Kidney tubule cell (primary cell): ENCODE measurements at regions not wholly inside any gene's neighbourhood (a gene's known extent, or its start where the extent isn't known, plus 50 kb on each side); places are given as distances from the start of the nearest gene placed in this dataset.
A peak's percentile ranks its signal among the peaks of the same experiment; 100 is the strongest.
"Not testable (repeated sequence)": the region's sequence is repeated elsewhere in the genome, so short reads cannot be mapped to it uniquely, and the experiment has no call there.

ENCODE experiments used
- DNase-seq: peaks from one replicate; pipeline ENCODE4 v3.0.0-alpha.2; 2018; ENCODE audit warnings: low spot score

DNA sequence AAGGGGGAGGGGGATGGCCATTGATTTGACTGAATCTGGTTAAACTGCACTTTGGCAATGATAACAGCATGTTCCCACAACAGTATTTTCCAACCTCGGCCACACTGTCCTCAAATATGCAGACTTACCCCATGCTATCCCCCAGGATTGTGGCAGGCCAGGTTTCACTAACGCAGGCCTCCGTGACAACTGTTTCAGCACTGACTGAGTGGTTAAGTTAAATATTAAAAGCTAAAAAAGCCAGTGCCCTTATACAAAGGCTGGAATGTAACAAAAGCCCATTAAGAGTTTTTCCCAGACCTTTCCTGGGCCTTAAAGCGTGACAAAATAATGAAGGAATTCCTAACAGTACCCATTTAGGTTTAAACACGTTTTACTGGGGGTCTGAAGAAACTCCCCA, 202.9 kb downstream of the USP25 start:
- peak; percentile 88 for DNase-seq

DNA sequence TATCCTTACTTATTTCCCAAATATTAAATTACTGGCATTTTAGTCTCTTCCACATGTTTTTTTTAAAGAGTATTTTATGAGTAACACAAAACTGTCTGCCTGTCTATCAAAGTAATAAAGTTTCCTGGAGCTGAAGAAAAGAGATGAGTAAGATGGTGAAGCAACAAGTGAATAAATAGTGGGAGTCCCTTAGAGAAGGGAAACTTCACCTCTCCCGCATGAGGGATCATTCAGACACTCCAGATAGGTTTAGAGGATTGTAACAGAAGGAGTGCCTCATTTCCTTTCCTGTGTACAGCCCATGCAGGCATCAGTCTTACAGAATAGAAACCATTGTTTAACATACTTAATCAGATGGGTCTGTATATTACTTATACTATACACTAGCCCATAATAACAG, 205.7 kb downstream of the USP25 start:
- peak; percentile 57 for DNase-seq

- DNase-seq: peak; percentile 63
Measured at GRCh38 chr21:15943009-15943666, 213.4 kb downstream of the USP25 start.

GRCh38 chr21:15947677-15948076, 217.9 kb downstream of the USP25 start:
- DNase-seq: no peak

DNA sequence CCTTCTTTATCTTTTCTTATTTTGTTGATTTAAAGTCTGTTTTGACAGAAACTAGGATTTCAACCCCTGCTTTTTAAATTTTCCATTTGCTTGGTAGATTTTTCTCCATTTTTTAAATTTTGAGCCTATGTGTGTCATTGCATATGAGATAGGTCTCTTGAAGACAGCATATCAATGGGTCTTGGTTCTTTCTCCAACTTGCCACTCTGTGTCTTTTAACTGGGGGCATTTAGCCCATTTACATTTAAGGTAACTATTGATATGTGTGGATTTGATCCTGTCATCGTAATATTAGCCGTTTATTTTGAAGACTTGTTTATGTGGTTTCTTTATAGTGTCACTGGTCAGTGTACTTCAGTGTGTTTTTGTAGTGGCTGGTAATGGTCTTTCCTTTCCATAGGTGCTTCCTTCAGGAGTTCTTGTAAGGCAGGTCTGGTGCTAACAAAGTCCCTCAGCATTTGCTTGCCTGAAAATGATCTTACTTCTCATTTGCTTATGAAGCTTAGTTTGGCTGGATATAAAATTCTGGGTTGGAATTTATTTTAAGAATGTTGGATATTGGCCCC, 223.9 kb downstream of the USP25 start:
- no peak for DNase-seq

DNA sequence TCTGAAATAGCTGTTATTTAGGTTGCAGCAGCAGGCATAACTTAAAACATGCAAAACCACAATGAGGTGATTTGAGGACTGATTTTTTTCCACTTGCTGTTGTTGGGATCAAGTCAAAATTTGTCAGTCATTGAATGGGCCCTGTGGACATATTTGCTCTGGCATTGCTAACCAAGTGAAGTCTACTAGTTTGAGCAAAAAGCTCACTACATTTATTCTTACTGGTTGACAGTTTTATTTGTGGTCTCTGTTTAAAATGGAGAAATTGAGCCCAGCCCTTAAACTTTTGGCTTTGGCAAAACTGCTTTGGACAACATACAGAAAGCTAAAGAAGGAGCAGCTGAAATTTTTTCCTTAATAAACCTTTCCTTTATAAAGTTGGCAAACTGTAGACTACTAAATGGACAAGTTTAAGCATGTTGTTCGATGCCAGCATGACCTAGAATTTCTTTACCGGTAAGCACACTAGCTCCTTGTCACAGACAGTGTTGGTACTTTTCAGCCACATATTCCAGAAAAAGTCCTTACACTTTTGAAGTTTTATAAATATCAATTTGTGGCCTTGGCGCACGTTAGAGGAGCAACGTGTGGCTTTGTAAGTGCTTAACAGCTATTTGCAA, 234.6 kb downstream of the USP25 start:
- no peak for DNase-seq

- DNase-seq: no peak
Measured at GRCh38 chr21:15966231-15966630, 236.4 kb downstream of the USP25 start.

GRCh38 chr21:15966651-15967050, 236.9 kb downstream of the USP25 start:
- DNase-seq: no peak

DNA sequence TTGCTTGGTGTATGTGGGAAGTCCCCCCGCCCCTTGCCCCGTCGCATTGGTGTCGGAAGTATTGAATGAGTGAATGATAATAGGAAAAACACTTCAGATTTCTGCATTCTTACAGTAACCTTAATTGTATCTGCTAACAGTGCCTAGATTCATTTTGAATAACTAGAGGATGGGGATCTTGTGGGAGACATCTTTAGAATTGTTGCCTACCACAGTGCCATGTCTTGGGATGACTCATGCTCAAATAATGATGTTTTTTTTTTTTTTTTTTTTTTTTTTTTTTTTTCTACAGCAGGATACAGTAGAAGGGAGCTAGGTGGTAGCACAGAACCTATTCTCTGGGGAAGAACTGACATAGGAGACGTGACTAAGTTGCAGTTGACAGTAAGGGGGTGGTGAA, 237.9 kb downstream of the USP25 start:
- peak; percentile 71 for DNase-seq

DNA sequence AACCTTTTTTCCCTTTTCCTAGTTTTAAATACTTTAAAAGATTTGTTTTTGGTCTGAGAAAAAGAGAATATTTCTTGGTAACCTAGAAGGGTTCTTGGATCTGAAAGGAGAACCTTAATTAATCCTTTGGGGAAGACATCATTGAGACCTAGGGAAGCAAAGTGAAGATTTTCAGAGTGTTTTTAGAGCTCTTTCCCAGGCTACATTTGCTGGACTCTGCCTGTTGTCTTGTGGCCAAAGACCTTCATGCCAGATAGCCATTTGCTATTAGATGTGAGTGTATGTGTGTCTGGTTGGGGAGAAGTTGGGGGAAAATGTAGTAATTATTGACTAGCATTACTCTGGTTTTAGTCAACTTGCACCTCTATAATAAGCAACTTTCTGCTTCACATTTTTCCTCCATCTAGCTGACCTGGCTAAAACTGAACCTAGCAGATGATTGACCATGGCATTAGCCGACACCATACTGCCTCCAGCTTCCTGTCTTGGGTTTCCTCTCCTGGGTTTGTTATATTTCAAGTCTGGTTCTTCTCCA, 239.1 kb downstream of the USP25 start:
- DNase-seq: peak; percentile 71

GRCh38 chr21:15976807-15977206, 247.0 kb downstream of the USP25 start:
- DNase-seq: no peak

GRCh38 chr21:15978215-15978738, 248.5 kb downstream of the USP25 start:
- no peak for DNase-seq

- not testable (repeated sequence) for DNase-seq
Measured at GRCh38 chr21:15979493-15979892, 249.7 kb downstream of the USP25 start.

GRCh38 chr21:15986277-15986676, 256.5 kb downstream of the USP25 start:
- no peak for DNase-seq

DNA sequence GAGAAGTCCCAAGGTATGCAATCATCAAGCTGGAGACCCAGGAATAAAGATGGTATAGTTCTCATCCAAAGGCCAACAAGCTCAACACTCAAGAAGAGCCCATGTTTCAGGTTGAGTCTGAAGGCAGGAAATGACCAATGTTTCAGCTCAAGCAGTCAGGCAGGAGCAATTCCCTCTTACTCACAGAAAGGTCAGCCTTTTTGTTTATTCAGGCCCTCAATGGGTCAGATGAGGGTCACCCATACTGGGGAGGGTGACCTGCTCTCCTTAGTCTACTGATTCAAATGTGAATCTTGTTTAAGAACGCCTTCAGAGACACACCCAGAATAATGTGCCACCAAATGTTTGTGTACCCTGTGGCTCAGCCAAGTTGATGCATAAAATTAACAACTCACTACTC, 262.4 kb downstream of the USP25 start:
- DNase-seq: peak; percentile 77

DNA sequence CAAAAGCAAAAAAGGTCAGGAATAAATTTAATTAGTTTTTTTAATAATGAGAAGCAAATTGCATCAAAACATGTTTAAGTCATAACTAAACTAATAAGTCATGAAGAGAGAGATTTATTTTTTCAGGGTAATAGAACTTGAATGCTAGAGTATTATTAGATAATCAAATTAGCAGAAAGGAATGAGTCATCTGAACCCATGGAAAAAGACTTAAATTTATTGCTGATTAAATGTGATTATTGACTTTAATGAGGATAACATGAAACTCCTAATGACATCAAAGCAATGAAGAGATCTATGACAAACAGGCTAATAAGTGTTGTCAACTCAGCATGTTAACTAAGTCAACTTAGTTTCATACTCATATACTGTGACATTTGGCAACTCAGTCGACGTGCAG, 264.2 kb downstream of the USP25 start:
- DNase-seq: no peak

- DNase-seq: no peak
Measured at GRCh38 chr21:15999741-16000140, 270.0 kb downstream of the USP25 start.

- no peak for DNase-seq
Measured at GRCh38 chr21:16002874-16003466, 273.2 kb downstream of the USP25 start.

GRCh38 chr21:16004086-16004485, 274.3 kb downstream of the USP25 start:
- no peak for DNase-seq

DNA sequence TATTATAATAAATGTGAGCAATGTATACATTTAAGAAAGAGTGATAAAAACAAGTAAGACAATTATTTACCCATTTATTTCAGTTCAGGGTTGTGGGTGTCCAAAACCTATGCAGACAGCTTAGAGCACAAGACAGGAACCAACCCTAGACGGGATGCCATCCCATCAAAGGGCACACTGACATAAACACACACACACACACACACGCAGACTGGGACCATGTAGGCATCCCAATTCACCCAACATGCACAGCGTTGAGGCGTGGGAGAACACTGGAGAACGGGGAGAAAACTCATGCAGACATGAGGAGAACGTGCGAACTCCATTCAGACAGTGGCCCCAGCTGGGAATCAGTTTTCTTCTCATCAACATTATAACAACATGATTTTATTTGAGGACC, 274.7 kb downstream of the USP25 start:
- DNase-seq: no peak

GRCh38 chr21:16005996-16006395, 276.2 kb downstream of the USP25 start:
- no peak for DNase-seq

- DNase-seq: no peak
Measured at GRCh38 chr21:16007943-16008342, 278.2 kb downstream of the USP25 start.

DNA sequence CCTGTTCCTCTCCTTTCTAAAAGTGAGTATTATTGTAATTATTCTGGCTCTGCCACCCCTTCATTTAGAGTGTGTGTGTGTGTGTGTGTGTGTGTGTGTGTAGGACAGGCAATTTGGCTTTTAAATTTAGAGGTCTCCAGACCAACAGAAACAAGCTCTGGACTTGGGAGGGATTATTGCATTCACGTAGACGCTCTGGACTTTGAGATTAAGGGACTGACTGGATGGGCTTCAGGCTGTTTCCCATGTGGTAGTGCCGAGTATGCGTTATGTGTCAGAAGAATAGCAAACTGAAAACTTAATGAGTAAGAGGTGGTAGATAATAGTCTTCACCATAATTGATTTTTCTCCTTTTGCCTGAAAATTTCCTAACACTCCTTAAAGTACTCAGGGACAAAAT, 281.9 kb downstream of the USP25 start:
- DNase-seq: no peak
